Astrocyte (in vitro differentiated cells and primary cell): ENCODE measurements at regions not wholly inside any gene's neighbourhood (a gene's known extent, or its start where the extent isn't known, plus 50 kb on each side); places are given as distances from the start of the nearest gene placed in this dataset.
A peak's percentile ranks its signal among the peaks of the same experiment; 100 is the strongest.
"Not testable (repeated sequence)": the region's sequence is repeated elsewhere in the genome, so short reads cannot be mapped to it uniquely, and the experiment has no call there.

Source experiments
- DNase-seq: peaks from one replicate; pipeline ENCODE4 v3.0.0-alpha.2; 2010; ENCODE audit warnings: low read depth
- FAIRE-seq: peaks from 2 replicates; lab custom pipeline; 2011; peaks lifted over from hg19 to GRCh38; lab: Jason Lieb, UNC
- H2AFZ ChIP-seq: 2 replicates; pipeline ENCODE4 v1.6.0; 2012; ENCODE audit warnings: low read depth, low read length, inconsistent platforms
- H3K27ac ChIP-seq: 2 replicates; pipeline ENCODE4 v1.5.1; 2011; ENCODE audit warnings: low read depth, low read length, inconsistent platforms
- H3K27me3 ChIP-seq: 2 replicates; pipeline ENCODE4 v1.6.0; 2011; ENCODE audit warnings: low read length, inconsistent platforms; ENCODE audit not compliant: insufficient read depth
- H3K36me3 ChIP-seq: 2 replicates; pipeline ENCODE4 v1.5.1; 2011; ENCODE audit warnings: low read length, inconsistent platforms; ENCODE audit not compliant: insufficient read depth
- H3K4me1 ChIP-seq: 2 replicates; pipeline ENCODE4 v1.5.1; 2011; ENCODE audit warnings: low read length, inconsistent platforms; ENCODE audit not compliant: insufficient read depth
- H3K4me2 ChIP-seq: 2 replicates; pipeline ENCODE4 v1.6.0; 2012; ENCODE audit warnings: low read length, inconsistent platforms
- H3K4me3 ChIP-seq: 2 replicates; pipeline ENCODE4 v1.5.1; 2011; ENCODE audit warnings: low read depth, mild to moderate bottlenecking, low read length, inconsistent platforms; ENCODE audit not compliant: insufficient read depth
- H3K79me2 ChIP-seq: 2 replicates; pipeline ENCODE4 v1.6.0; 2012; ENCODE audit warnings: mild to moderate bottlenecking, low read length, inconsistent platforms; ENCODE audit not compliant: insufficient read depth
- H3K9ac ChIP-seq: 2 replicates; pipeline ENCODE4 v1.6.0; 2012; ENCODE audit warnings: mild to moderate bottlenecking, low read length, inconsistent platforms
- H3K9me3 ChIP-seq: 2 replicates; pipeline ENCODE4 v1.5.1; 2012; ENCODE audit warnings: low read depth, mild to moderate bottlenecking, low read length, inconsistent platforms; ENCODE audit not compliant: insufficient read depth
- H4K20me1 ChIP-seq: 2 replicates; pipeline ENCODE4 v1.6.0; 2012; ENCODE audit warnings: low read length, inconsistent platforms; ENCODE audit not compliant: insufficient read depth
- H3K27ac Mint-ChIP-seq: one replicate; pipeline ENCODE4 v1.8.0; 2021; ENCODE audit warnings: mild to moderate bottlenecking, mixed read lengths; ENCODE audit not compliant: unreplicated experiment
- H3K27me3 Mint-ChIP-seq: one replicate; pipeline ENCODE4 v1.8.0; 2021; ENCODE audit warnings: low read depth, mixed read lengths; ENCODE audit not compliant: unreplicated experiment
- H3K36me3 Mint-ChIP-seq: one replicate; pipeline ENCODE4 v1.8.0; 2021; ENCODE audit warnings: low read depth, mixed read lengths; ENCODE audit not compliant: unreplicated experiment
- H3K4me1 Mint-ChIP-seq: one replicate; pipeline ENCODE4 v1.8.0; 2021; ENCODE audit warnings: low read depth, mixed read lengths; ENCODE audit not compliant: unreplicated experiment
- H3K4me3 Mint-ChIP-seq: one replicate; pipeline ENCODE4 v1.8.0; 2021; ENCODE audit warnings: mild to moderate bottlenecking, moderate library complexity, mixed read lengths; ENCODE audit not compliant: unreplicated experiment
- H3K9me3 Mint-ChIP-seq: one replicate; pipeline ENCODE4 v1.8.0; 2021; ENCODE audit warnings: mild to moderate bottlenecking, mixed read lengths; ENCODE audit not compliant: unreplicated experiment

- H3K4me2 ChIP-seq, result peak overlapping the region; percentile 67
- H4K20me1 ChIP-seq, result not testable (repeated sequence)
- peak overlapping the region; percentile 83 for H3K4me3 Mint-ChIP-seq
Measured at GRCh38 chr5:34243802-34244201, 200.8 kb upstream of the C1QTNF3 start.

DNA sequence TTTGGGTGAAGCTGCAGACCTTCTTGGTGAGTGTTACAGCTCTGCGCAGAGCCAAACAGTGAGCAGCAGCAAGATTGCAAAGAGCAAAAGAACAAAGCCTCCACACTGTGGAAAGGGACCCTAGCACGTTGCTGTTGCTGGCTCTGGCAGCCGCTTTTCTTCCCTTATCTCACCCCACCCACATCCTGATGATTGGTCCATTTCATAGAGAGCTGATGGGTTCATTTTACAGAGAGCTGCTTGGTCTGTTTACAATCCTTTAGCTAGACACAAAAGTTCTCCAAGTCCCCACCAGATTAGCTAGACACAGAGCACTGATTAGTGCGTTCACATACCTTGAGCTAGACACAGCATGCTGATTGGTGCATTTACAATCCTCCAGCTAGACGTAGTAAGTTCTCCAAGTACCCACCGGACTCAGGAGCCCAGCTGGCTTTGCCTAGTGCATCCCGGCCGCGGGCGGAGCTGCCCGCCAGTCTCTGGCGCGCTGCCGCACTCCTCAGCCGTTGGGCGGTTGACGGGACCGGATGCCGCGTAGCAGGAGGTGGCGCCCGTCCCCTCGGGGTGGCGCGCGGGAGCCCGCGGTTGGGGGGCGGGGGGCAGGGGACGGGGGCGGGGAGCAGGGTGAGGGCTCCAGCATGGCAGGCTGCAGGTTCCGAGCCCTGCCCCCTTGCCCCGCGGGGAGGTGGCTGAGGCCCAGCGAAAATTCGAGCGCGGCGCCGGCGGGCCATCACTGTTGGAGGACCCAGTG lies 201.4 kb upstream of the C1QTNF3 start:
- H3K4me1 ChIP-seq, H3K79me2 ChIP-seq, H3K4me1 Mint-ChIP-seq, H3K27ac ChIP-seq, H4K20me1 ChIP-seq, H3K27me3 Mint-ChIP-seq, H3K27me3 ChIP-seq, H3K9me3 Mint-ChIP-seq, H3K36me3 Mint-ChIP-seq, H3K36me3 ChIP-seq, H3K9me3 ChIP-seq, H3K4me3 ChIP-seq, H2AFZ ChIP-seq, FAIRE-seq: not testable (repeated sequence)
- Mint-ChIP-seq H3K4me3 (peak overlapping the region; percentile 83), H3K27ac (peak overlapping the region; percentile 47)
- H3K9ac ChIP-seq, result peak overlapping the region; percentile 50
- DNase-seq, result peak; percentile 48
- H3K4me2 ChIP-seq, result peak overlapping the region; percentile 67

More at GRCh38 chr5:34243802-34244201, 200.8 kb upstream of the C1QTNF3 start:
- not testable (repeated sequence) for H3K27ac ChIP-seq, H3K9ac ChIP-seq, H3K36me3 Mint-ChIP-seq, H3K9me3 ChIP-seq, DNase-seq, H3K79me2 ChIP-seq, H3K9me3 Mint-ChIP-seq, H3K4me3 ChIP-seq, H3K4me1 Mint-ChIP-seq, FAIRE-seq, H3K27me3 Mint-ChIP-seq, H3K36me3 ChIP-seq, H2AFZ ChIP-seq, H3K27me3 ChIP-seq, H3K27ac Mint-ChIP-seq, H3K4me1 ChIP-seq

- not testable (repeated sequence) for H3K27ac Mint-ChIP-seq, H3K4me3 ChIP-seq, H3K36me3 Mint-ChIP-seq, H3K27ac ChIP-seq, H3K9me3 ChIP-seq, H3K27me3 Mint-ChIP-seq, FAIRE-seq, H4K20me1 ChIP-seq, H3K9ac ChIP-seq, H3K4me1 Mint-ChIP-seq, H3K36me3 ChIP-seq, H3K4me2 ChIP-seq, DNase-seq, H3K27me3 ChIP-seq, H3K4me3 Mint-ChIP-seq, H3K79me2 ChIP-seq, H3K9me3 Mint-ChIP-seq, H2AFZ ChIP-seq, H3K4me1 ChIP-seq
Measured at GRCh38 chr5:34245032-34245394, 202.0 kb upstream of the C1QTNF3 start.

- not testable (repeated sequence) for H3K36me3 ChIP-seq, H3K27ac ChIP-seq, H3K4me3 ChIP-seq, H3K4me1 ChIP-seq, H3K27me3 ChIP-seq, H4K20me1 ChIP-seq, H3K9me3 Mint-ChIP-seq, H3K79me2 ChIP-seq, H3K9ac ChIP-seq, H3K4me1 Mint-ChIP-seq, H3K36me3 Mint-ChIP-seq, H2AFZ ChIP-seq, H3K9me3 ChIP-seq, H3K27ac Mint-ChIP-seq, H3K27me3 Mint-ChIP-seq, FAIRE-seq
- H3K4me2 ChIP-seq, result peak overlapping the region; percentile 44
- H3K4me3 Mint-ChIP-seq, result peak overlapping the region; percentile 27
- DNase-seq, result peak; percentile 1
Measured at GRCh38 chr5:34245813-34246212, 202.8 kb upstream of the C1QTNF3 start.

DNA sequence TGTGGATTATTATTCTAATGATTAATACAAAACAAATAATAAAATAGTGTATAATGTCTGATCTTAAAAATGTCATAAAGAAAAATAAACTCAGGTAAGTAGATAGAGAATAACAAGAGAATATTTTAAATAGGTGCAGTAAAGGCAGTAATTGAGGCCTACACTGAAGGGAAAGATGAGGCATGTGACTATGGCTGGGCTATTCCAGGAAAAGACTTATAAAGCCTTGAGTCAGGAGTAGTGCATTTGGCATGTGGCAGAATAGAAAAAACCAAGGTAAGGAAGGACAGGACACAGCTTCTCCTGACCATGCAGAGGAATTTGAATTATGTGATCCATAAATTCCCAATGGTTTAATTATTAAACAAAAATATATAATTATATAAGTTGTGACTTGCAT lies 215.6 kb upstream of the C1QTNF3 start:
- not testable (repeated sequence) for FAIRE-seq

GRCh38 chr5:34261020-34261419 lies 218.0 kb upstream of the C1QTNF3 start:
- H3K9me3 ChIP-seq, DNase-seq, H3K9me3 Mint-ChIP-seq, H3K27me3 Mint-ChIP-seq, H3K27ac ChIP-seq, H3K9ac ChIP-seq, H3K4me1 ChIP-seq, H2AFZ ChIP-seq, H3K4me2 ChIP-seq, H3K27me3 ChIP-seq, H3K36me3 Mint-ChIP-seq, H3K4me3 Mint-ChIP-seq, H3K79me2 ChIP-seq, H3K4me1 Mint-ChIP-seq, H3K27ac Mint-ChIP-seq, H4K20me1 ChIP-seq, H3K4me3 ChIP-seq, H3K36me3 ChIP-seq: not testable (repeated sequence)
- FAIRE-seq, result peak; percentile 78

More for the DNA sequence above, 215.6 kb upstream of the C1QTNF3 start:
- not testable (repeated sequence) for H3K4me3 Mint-ChIP-seq, H3K4me2 ChIP-seq, H3K27ac ChIP-seq, H2AFZ ChIP-seq, H3K79me2 ChIP-seq, H4K20me1 ChIP-seq, H3K9ac ChIP-seq, H3K9me3 ChIP-seq, H3K36me3 ChIP-seq, H3K9me3 Mint-ChIP-seq, H3K36me3 Mint-ChIP-seq, DNase-seq, H3K4me3 ChIP-seq, H3K4me1 Mint-ChIP-seq, H3K27me3 ChIP-seq, H3K4me1 ChIP-seq, H3K27me3 Mint-ChIP-seq
- H3K27ac Mint-ChIP-seq, result peak overlapping the region; percentile 47
